OCI-LY3 (cell line): ENCODE measurements at regions not wholly inside any gene's neighbourhood (a gene's known extent, or its start where the extent isn't known, plus 50 kb on each side); places are given as distances from the start of the nearest gene placed in this dataset.
A peak's percentile ranks its signal among the peaks of the same experiment; 100 is the strongest.

Source experiments
- H2AFZ ChIP-seq: fragments of 200-600, 300-600 bp; shearing (Covaris generic); 2 replicates; pipeline ENCODE4 v1.6.0; 2014; ENCODE audit warnings: antibody characterized with exemption, low read depth, low read length
- H3K27ac ChIP-seq: fragments of 200-600, 300-600 bp; sonication (generic); 2 replicates; pipeline ENCODE4 v1.5.1; 2014; ENCODE audit warnings: mild to moderate bottlenecking, low read length, moderate library complexity, mixed read lengths
- H3K27me3 ChIP-seq: fragments of 200-600, 300-600 bp; sonication (generic); 2 replicates; pipeline ENCODE4 v1.6.1; 2014; ENCODE audit warnings: low read depth, low read length, mixed read lengths
- H3K36me3 ChIP-seq: fragments of 200-600, 300-600 bp; sonication (generic); replicated peaks from 2 replicates; pipeline ENCODE3; 2014; ENCODE audit warnings: low read depth, low read length, mixed read lengths
- H3K4me1 ChIP-seq: fragments of 300-600, 200-600 bp; sonication (generic); 2 replicates; pipeline ENCODE4 v1.6.1; 2014; ENCODE audit warnings: low read length, mixed read lengths
- H3K4me2 ChIP-seq: fragments of 200-600, 300-600 bp; sonication (generic); 2 replicates; pipeline ENCODE4 v1.6.1; 2014; ENCODE audit warnings: low read length, mixed read lengths
- H3K4me3 ChIP-seq: fragments of 300-600, 200-600 bp; sonication (generic); 2 replicates; pipeline ENCODE4 v1.5.1; 2014; ENCODE audit warnings: antibody characterized with exemption, mild to moderate bottlenecking, low read length, moderate library complexity
- H3K79me2 ChIP-seq: fragments of 300-600, 200-600 bp; shearing (Covaris generic); 2 replicates; pipeline ENCODE4 v1.6.1; 2014; ENCODE audit warnings: mild to moderate bottlenecking, low read length, mixed read lengths
- H3K9ac ChIP-seq: fragments of 300-600, 200-600 bp; shearing (Covaris generic); 2 replicates; pipeline ENCODE4 v1.6.0; 2014; ENCODE audit warnings: mild to moderate bottlenecking, low read length, moderate library complexity
- H3K9me3 ChIP-seq: fragments of 200-600, 300-600 bp; shearing (Covaris generic); 2 replicates; pipeline ENCODE4 v1.6.1; 2014; ENCODE audit warnings: low read length, mixed read lengths; ENCODE audit not compliant: insufficient read depth
- H4K20me1 ChIP-seq: fragments of 200-600, 300-600 bp; sonication (generic); 2 replicates; pipeline ENCODE4 v1.6.1; 2016; ENCODE audit warnings: low read length, mixed read lengths; ENCODE audit not compliant: insufficient read depth
- CTCF ChIP-seq: fragments of 200-600, 300-600 bp; sonication (generic); IDR thresholded peaks from 2 replicates; pipeline ENCODE4 v1.5.1; 2014; ENCODE audit warnings: antibody characterized with exemption, low read length, low read depth
- EZH2phosphoT487 ChIP-seq: fragments of 200-600 bp; shearing (Covaris generic); IDR thresholded peaks from 2 replicates; pipeline ENCODE4 v1.6.1; 2018; ENCODE audit warnings: antibody characterized with exemption, mixed run types, low read depth

GRCh38 chr13:79886601-79887000 is 405.6 kb downstream of the NDFIP2 start:
- no peaks in the 10 kb centered on the region for H3K27me3 ChIP-seq
- H2AFZ ChIP-seq = no peak overlapping the region
- no peaks in the 10 kb centered on the region for H4K20me1 ChIP-seq
- TF ChIP-seq EZH2phosphoT487 = no peak
- TF ChIP-seq CTCF = no peak
- no peak overlapping the region for H3K9ac ChIP-seq
- no peaks in the 10 kb centered on the region for H3K36me3 ChIP-seq
- H3K9me3 ChIP-seq = no peaks in the 10 kb centered on the region
- H3K27ac ChIP-seq = no peak overlapping the region
- H3K4me1 ChIP-seq = no peaks in the 10 kb centered on the region
- H3K79me2 ChIP-seq = no peaks in the 10 kb centered on the region
- no peak overlapping the region for H3K4me3 ChIP-seq
- H3K4me2 ChIP-seq = no peak overlapping the region

- Histone ChIP-seq H3K36me3 (no peaks in the 10 kb centered on the region), H3K79me2 (no peaks in the 10 kb centered on the region), H3K4me1 (no peaks in the 10 kb centered on the region), H3K27ac (no peak overlapping the region), H3K27me3 (no peaks in the 10 kb centered on the region), H2AFZ (no peak overlapping the region), H3K4me3 (no peak overlapping the region), H3K4me2 (no peak overlapping the region), H3K9ac (no peak overlapping the region), H3K9me3 (no peaks in the 10 kb centered on the region), H4K20me1 (no peaks in the 10 kb centered on the region)
- TF ChIP-seq EZH2phosphoT487 = no peak
- TF ChIP-seq CTCF = no peak
These were observed 403.9 kb downstream of the NDFIP2 start for GRCh38 chr13:79884890-79885289.

GRCh38 chr13:79883216-79883615 is 402.3 kb downstream of the NDFIP2 start:
- no peak overlapping the region for H3K4me2 ChIP-seq
- H3K9ac ChIP-seq = no peak overlapping the region
- no peak overlapping the region for H3K4me3 ChIP-seq
- H2AFZ ChIP-seq = 0 out of 2 replicates have a peak overlapping the region, but pooled peaks have one; percentile 2
- no peaks in the 10 kb centered on the region for H3K79me2 ChIP-seq
- H4K20me1 ChIP-seq = no peaks in the 10 kb centered on the region
- H3K27me3 ChIP-seq = no peaks in the 10 kb centered on the region
- no peaks in the 10 kb centered on the region for H3K9me3 ChIP-seq
- H3K27ac ChIP-seq = no peak overlapping the region
- H3K36me3 ChIP-seq = no peaks in the 10 kb centered on the region
- TF ChIP-seq CTCF = no peak
- TF ChIP-seq EZH2phosphoT487 = no peak
- no peaks in the 10 kb centered on the region for H3K4me1 ChIP-seq

- no peak overlapping the region for H3K4me2 ChIP-seq
These were observed 399.9 kb downstream of the NDFIP2 start for GRCh38 chr13:79880818-79881217.

More at GRCh38 chr13:79880818-79881217, 399.9 kb downstream of the NDFIP2 start:
- Histone ChIP-seq H3K27me3 (no peaks in the 10 kb centered on the region), H3K36me3 (no peaks in the 10 kb centered on the region), H3K9me3 (no peaks in the 10 kb centered on the region), H2AFZ (no peak overlapping the region), H3K4me3 (no peak overlapping the region), H3K27ac (no peak overlapping the region), H3K9ac (no peak overlapping the region), H3K4me1 (no peaks in the 10 kb centered on the region), H3K79me2 (no peaks in the 10 kb centered on the region), H4K20me1 (no peaks in the 10 kb centered on the region)
- no peak for TF ChIP-seq CTCF
- no peak for TF ChIP-seq EZH2phosphoT487
